OCI-LY3 (cell line): ENCODE measurements at regions not wholly inside any gene's neighbourhood (a gene's known extent, or its start where the extent isn't known, plus 50 kb on each side); places are given as distances from the start of the nearest gene placed in this dataset.

Experiments used
- EZH2phosphoT487 ChIP-seq: fragments of 200-600 bp; shearing (Covaris generic); IDR thresholded peaks from 2 replicates; pipeline ENCODE4 v1.6.1; 2018; ENCODE audit warnings: antibody characterized with exemption, mixed run types, low read depth
- TF ChIP-seq, protein P1 (sequence below): fragments of 200-600, 300-600 bp; sonication (generic); IDR thresholded peaks from 2 replicates; pipeline ENCODE4 v1.5.1; 2014; ENCODE audit warnings: antibody characterized with exemption, low read length, low read depth

DNA sequence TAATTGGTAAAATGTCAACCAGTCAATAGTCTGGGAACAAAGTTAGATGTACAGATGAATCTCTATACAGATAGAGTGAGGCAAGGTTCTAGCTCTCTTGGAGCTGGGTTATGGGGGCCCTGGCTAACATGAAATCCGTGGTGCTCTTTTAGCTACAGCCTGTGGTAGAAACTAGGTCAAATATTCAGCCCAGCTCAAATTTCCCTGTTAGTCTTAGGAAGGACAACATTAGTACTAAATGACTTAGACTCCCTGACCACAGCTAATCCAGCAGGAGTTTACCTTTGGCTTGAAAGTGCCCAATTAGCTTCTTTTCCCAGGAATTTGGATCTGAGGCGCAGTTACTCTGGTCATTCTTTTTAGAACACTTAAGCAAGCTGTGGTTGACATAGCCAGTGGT, 170.5 kb downstream of the DMRTA1 start:
- TF ChIP-seq, protein P1, sequence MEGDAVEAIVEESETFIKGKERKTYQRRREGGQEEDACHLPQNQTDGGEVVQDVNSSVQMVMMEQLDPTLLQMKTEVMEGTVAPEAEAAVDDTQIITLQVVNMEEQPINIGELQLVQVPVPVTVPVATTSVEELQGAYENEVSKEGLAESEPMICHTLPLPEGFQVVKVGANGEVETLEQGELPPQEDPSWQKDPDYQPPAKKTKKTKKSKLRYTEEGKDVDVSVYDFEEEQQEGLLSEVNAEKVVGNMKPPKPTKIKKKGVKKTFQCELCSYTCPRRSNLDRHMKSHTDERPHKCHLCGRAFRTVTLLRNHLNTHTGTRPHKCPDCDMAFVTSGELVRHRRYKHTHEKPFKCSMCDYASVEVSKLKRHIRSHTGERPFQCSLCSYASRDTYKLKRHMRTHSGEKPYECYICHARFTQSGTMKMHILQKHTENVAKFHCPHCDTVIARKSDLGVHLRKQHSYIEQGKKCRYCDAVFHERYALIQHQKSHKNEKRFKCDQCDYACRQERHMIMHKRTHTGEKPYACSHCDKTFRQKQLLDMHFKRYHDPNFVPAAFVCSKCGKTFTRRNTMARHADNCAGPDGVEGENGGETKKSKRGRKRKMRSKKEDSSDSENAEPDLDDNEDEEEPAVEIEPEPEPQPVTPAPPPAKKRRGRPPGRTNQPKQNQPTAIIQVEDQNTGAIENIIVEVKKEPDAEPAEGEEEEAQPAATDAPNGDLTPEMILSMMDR, result no peak
- TF ChIP-seq EZH2phosphoT487, result no peak
